Jurkat, Clone E6-1 (cell line): ENCODE measurements at regions not wholly inside any gene's neighbourhood (a gene's known extent, or its start where the extent isn't known, plus 50 kb on each side); places are given as distances from the start of the nearest gene placed in this dataset.
"Not testable (repeated sequence)": the region's sequence is repeated elsewhere in the genome, so short reads cannot be mapped to it uniquely, and the experiment has no call there.

ENCODE experiments used
- DNase-seq: peaks from one replicate; pipeline ENCODE4 v3.0.0-alpha.2; 2011; ENCODE audit warnings: low read depth, low spot score
- H3K4me3 ChIP-seq: 2 replicates; pipeline ENCODE4 v1.5.1; 2011; ENCODE audit warnings: mild to moderate bottlenecking, low read length, control low read depth, moderate library complexity

DNA sequence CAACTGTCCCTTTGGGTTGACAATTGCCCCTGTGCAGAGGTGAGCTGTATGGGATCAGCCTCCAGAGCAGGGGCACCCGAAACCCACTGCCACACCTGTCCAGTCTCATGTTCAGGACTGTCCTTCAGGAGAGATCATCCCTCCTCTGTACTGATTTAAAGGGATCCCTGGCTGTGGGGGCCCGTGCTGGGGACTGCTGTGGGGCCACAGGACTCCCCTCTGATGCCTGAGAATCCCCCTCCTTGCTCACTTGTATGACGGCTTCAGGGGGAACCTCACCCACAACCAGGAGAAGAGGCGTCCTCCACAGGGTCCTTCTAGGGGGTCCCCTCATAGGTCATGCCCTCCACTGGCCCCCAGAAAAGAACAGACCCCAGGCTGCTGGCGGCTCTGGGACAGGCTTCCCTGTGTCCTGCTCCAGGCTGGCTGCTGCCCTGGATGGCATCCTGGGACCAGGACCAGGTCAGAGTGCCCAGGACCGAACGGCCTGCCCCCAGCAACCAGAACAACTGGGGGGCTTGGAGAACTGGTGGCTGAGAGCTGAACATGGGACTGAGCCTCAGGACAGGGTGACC is 77.5 kb upstream of the ACTRT2 start:
- H3K4me3 ChIP-seq = no peak overlapping the region
- no peak for DNase-seq

DNA sequence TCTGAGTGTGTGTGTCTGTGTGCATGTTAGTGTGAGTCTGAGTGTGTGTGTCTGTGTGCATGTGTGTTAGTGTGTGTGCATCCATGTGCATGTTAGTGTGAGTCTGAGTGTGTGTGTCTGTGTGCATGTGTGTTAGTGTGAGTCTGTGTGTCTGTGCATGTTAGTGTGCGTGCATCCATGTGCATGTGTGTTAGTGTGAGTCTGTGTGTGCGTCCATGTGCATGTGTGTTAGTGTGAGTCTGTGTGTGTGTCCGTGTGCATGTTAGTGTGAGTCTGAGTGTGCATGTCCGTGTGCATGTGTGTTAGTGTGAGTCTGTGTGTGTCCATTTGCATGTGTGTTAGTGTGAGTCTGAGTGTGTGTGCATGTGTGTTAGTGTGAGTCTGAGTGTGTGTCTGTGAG is 76.6 kb upstream of the ACTRT2 start:
- no peak for DNase-seq
- no peak overlapping the region for H3K4me3 ChIP-seq

DNA sequence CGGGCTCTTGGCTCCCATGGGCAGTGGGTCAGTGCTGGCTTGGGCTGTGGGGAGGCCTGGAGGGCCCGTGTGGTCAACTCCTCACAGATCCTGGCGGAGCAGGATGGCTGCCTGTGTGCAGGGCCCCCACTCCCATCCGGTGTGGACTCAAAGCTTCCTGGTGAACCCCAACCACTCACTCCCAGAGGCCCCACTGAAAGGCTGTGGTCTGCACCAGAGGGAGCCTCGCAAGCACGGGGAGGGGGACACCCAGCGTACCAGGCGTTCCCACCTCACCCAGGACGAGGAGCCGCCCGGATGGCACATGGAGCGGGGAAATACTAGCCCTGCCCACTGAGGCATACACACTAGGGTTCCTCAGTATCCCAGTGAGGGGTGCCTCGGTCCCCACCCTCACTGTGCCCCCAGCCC is 75.4 kb upstream of the ACTRT2 start:
- no peak overlapping the region for H3K4me3 ChIP-seq
- no peak for DNase-seq

DNA sequence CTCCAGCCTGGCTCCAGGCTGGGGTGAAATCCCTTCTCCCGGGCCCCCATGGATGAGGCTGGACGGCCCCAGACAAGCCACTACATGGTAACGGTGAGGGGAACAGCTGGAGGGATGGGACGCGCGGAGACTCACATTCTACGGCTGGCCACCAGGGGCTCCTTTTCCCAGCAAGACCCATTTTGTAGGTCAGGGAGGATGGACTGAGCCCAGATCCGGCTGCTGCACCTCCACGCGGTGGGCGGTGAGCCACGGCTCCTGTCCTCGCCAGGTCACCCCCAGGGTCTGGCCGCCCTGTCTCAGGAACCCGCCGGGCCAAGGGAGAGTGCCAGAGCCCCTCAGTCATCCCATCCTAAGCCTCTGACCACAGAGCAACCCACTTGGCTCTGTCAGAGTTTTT is 75.0 kb upstream of the ACTRT2 start:
- no peak overlapping the region for H3K4me3 ChIP-seq
- DNase-seq = no peak

DNA sequence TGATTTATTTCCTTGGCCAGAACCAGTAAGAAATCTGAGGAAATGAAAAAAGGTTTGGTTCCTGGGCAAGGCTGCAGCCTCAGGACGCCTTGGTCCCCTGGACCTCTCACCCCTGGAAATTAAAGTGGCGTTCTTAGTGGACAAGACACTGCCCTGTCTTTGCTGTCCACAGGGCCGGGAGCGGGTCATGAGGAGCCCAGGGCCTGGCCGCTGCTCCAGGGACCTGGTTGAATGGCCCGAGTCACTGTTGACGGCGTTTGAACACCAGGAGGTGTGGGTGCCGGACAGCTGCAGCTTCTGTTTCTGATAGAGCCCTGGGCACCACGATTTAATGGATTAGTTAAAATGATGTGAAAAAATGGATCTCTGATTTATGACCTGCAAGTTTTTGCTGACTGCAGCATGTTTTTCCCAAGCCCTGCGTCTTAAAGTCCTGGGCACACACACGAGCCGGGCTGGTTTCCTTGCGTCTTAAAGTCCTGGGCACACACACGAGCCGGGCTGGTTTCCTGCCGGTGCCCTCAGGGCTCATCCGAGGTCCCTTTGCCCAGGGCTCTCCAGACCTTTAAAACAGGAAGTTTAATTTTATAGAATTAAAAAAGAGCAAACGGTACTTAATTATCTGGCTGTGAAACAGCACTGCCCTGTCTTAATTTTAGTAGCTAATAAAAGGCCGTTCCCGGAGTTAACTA is 74.1 kb upstream of the ACTRT2 start:
- no peak overlapping the region for H3K4me3 ChIP-seq
- DNase-seq = no peak

DNA sequence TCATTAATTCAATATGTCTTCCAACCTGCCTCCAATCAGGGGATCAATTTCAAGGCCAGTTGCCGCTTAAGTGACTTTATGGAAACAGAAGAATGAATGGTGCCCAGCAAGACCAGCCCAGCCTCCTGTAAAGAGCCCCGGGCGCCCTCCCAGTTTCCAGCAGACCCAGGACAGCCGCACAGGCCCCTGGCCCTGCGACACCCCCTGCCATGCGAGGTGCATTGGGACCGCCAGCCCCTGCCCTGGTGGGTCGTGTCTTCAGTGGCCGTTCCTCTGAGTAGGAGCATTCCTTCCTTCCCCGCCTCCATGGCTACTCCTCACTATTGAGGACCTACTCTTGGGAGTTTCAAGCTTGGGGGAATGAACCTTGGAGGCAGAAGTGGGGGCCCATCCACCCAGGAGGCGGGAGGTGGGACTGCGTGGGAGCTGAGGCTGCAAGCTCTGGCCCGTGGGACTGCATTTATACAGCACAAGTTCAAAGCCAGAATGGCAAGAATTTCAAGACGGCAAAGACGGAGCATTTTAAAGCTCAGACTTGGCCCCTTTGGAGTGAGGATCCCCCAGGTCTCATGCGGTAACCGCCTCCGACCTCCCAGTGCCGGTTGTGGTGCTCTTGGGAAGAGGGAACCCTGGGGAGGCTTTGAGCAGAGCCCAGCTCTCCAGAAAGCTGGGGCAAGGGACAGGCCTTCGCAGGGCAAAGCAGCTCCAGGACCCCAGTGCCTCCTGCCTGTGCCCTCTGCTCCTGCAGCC is 73.1 kb upstream of the ACTRT2 start:
- H3K4me3 ChIP-seq = no peak overlapping the region
- DNase-seq = no peak

DNA sequence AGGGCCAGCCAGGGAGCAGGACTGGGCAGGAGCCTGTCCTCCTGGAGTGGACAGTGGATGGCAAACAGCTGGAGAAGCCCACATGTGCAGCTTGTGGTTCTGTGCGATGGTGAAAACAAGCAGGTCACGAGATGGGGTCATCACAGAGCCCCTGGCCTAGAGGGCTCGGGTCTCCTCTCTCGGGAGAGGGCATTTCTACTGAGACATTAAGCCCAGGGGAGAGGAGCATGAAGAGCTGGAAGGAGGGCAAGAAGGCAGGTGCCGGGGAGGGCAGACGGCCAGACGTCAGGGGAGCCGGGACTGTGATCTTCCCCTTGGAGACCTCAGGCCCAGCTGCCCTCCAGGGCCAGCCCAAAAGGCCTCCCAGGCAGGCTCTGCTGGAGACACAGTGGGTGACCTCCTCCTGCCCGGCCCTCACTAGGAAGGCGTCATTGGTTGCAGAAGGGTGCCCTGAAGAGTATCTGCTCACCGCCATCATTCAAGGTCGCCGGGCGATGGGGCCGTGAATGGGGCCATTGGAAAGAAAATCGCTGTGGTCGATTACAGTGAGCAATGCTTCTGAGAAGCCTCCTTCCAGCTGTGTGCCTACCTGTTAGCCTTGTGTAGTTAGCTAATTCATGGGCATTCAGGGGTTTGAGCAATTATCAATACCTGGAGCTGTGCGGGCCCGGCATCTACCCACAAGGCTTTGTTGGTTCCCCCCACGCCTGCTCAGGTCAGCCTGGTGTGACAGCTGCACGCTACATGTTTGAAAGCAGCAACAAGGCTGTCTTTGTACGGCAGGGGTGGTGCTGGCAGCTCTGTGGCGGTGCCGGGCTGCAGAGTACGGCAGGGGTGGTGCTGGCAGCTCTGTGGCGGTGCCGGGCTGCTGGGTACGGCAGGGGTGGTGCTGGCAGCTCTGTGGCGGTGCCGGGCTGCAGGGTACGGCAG is 72.3 kb upstream of the ACTRT2 start:
- H3K4me3 ChIP-seq = no peak overlapping the region
- no peak for DNase-seq

DNA sequence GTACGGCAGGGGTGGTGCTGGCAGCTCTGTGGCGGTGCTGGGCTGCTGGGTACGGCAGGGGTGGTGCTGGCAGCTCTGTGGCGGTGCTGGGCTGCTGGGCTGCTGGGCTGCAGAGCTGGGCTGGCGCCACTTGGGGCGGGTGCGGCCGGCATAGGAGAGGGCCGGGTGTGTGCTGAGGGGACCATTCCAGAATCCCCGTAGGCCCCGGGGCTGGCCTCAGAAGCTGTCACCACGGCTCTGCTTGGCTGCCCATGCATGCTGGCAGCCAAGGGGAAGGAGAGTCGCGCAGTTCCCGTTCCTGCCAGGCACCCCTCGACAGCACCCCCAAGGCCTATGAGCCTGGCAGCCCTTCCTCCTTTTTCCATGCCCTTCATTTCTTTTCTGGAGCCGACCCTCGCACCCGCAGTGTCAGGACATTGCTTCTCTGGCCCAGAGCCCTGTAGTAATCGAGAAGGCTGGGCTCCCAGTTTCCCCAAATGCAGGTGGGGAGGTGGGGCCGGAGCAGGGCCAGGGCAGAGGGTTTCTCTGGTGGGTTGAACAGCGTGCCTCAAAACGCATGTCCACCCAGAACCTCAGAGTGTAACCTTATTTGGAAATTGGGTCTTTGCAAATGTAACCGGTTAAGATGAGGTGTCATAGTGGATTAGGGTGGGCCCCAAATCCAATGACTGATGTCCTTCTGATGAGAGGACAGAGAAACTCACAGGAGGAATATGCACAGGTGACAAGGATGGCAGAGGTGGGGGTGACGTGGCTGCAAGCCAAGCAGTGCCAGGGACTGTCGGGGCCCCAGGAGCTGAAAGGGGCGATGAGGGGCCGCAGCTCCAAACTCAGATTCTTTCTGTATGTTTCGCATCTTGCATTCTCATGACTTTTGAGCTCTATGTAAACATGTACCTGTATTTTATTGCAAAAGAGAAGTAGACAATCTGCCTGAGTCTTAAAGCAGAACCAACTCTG is 71.0 kb upstream of the ACTRT2 start:
- DNase-seq = no peak

DNA sequence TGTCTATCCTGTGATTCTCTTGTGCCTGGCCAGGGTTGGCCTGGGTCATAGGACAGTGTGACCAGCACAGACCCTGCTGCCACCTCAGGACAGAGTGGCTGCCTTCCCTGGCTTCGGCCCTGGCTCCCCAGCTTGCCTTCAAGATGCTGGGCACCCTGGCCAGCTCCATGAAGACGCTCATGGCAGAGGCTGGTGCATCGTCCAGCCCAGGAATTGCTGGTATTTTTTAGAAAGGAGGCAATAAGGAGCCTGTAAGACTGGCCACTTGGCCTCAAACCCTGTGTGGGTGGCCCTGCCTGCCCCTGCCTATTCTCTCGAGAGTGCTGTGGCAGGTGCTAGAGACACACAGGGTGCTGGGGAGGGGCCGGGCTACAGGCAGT is 70.4 kb upstream of the ACTRT2 start:
- DNase-seq = no peak

More for the DNA sequence above, 71.0 kb upstream of the ACTRT2 start:
- H3K4me3 ChIP-seq = no peak overlapping the region

DNA sequence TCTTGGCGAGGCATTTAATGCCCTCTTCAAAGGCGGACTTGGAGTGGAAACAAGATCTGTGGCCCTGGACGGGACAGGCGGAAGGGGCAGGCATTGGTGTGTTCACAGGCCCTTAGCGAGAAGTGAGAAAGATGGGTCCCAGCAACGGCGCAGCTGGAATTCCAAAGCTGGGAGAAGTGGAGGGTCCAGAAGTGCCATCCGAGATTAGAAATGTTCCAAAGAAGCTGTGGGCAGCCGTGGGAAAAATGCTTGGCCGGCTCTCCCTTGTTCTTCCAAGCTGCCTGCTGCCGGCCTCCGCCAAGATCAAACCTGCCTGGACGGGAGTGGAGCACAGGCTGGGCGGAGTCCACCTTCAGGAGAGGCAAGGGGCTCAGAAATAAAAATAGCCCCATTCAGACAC is 69.4 kb upstream of the ACTRT2 start:
- no peak for DNase-seq
- H3K4me3 ChIP-seq = no peak overlapping the region

More for the DNA sequence above, 70.4 kb upstream of the ACTRT2 start:
- H3K4me3 ChIP-seq = no peak overlapping the region

DNA sequence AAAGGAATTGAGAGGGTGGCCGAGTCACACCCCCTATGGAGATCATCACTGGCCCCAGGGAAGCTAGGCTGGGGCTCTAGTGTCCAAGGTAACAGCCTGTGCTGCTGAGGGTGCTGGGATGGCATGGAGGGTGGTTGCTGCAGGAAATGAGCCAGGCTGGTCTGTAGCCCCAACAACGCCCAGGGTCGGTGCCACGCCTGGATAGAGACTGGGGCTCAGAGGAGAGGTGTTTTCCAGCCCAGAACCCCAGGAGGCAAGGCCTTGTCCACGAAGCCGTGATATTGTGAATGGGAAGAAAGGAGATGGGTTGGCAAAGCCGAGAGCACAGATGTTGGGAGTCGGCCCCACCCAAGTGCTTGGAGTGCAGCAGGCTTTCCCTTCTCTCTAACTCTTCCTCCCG is 68.9 kb upstream of the ACTRT2 start:
- H3K4me3 ChIP-seq = no peak overlapping the region
- DNase-seq = no peak

DNA sequence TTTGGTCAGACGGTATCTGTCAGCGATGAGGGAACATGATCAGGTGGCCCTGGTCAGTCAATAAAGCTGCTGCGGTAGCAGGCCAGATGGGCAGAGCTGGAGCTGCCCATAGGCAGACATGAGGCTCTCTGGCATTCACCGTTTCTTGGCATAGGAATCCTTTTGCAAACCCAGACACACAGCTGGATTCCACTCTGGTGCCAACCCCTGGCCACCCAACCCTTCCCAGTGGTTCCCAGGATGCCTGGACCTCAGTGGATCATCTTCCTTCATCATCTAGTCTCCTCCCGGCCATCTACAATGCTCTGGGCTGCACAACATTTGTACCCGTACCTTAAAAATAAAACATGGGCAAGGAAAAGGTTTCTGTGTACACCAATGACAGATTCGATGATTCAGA is 68.3 kb upstream of the ACTRT2 start:
- no peak for DNase-seq
- H3K4me3 ChIP-seq = no peak overlapping the region

DNA sequence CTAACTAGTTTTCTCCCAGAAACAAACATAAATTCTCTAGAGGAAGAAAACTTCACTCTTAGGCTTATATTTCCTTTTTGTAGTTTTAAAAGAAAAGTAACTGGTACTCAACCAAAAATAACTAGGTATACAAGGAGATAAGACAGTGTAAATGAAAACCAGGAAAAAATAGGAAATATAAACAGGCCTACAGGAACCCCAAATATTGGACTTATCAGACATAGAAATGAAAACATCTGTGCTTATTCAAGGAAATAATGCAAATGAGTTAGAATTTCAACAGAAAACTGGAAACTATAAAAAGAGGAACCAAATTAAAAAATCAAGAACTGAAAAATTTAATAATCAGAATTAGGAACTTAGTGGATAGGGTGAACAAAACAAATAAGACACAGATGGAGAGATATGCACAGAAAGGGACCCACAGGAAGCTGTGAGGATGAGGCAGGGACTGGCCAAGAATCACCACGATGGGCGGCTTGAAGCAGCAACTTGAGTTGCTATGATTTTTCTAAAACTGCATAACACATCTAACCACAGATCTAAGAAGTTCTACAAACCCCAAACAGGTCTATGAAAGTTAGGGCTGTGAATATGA is 67.5 kb upstream of the ACTRT2 start:
- no peak overlapping the region for H3K4me3 ChIP-seq
- DNase-seq = no peak

DNA sequence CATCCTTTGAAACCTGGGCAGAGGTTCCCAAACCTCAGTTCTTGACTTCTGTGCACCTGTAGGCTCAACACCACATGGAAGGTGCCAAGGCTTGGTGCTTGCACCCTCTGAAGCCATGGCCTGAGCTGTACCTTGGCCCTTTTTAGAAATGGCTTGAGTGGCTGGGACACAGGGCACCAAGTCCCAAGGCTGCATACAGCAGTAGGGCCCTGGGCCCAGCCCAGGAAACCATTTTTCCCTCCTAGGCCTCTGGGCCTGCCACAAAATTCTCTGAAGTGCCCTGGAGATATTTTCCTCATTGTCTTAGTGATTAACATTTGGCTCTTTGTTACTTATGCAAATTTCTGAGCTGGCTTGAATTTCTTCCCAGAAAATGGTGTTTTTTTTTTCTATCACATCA is 65.6 kb upstream of the ACTRT2 start:
- no peak for DNase-seq
- no peak overlapping the region for H3K4me3 ChIP-seq

DNA sequence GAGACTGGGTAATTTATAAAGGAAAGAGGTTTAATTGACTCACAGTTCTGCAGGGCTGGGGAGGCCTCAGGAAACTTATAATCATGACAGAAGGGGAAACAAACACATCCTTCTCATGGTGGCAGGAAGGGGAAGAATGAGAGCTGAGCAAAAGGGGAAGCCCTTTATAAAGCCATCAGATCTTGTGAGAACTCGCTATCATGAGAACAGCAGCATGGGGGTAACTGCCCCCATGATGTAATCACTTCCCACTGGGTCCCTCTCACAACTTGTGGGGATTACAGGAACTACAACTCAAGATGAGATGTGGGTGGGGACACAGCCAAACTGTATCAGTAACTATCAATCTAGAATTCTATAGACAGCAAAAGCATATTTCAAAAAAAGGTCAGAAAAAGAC is 64.7 kb upstream of the ACTRT2 start:
- no peak overlapping the region for H3K4me3 ChIP-seq
- no peak for DNase-seq

DNA sequence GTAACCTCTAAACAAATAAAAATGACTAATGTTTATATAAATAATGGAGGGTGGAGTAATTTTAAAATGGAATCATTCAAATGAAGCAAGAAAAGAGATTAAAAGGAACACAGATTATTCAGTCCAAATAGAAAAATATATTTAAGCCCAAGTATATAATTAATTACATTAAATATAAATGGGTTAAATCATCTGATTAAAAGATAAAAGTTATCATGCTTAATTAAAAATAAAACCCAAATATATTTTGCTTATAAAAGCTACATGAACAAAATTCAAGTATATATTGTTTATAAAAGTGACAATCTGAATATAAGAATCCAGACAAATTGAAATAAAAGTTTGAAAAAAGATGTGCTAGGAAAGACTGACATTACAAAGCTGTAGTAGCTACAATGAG is 63.9 kb upstream of the ACTRT2 start:
- no peak overlapping the region for H3K4me3 ChIP-seq
- DNase-seq = no peak

DNA sequence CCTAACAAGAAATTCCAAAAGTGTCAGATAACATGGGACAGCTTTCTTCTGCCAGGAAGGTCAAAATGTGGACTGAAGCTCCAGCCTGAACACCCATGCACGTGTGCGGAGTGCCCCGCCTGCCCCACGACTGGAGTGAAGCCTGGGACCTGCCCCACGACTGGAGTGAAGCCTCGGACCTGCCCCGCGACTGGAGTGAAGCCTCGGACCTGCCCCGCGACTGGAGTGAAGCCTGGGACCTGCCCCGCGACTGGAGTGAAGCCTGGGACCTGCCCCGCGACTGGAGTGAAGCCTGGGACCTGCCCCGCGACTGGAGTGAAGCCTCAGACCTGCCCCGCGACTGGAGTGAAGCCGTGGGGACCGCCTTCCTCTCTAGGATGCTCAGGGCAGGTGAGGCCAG is 61.4 kb upstream of the ACTRT2 start:
- not testable (repeated sequence) for H3K4me3 ChIP-seq, DNase-seq

DNA sequence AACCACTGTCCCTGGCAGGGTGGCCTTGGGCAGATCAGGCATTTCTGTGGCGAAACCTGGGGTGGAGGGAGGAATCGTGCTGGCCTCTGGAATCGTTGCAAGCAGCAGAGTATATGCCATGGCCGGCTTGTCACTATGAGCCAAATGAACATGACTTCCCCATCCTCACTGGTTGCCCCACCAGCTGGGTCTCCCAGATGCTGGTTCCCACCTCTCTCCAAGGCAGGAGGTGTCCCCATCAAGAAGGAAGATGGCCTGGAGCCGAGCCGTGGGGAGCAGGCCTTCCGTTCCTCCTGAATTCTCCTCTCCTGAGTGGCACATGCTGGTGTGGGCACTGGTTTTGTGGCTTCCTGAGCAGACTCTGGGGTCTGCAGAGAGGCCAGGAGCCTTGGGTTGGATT is 60.2 kb upstream of the ACTRT2 start:
- DNase-seq = no peak
- H3K4me3 ChIP-seq = no peak overlapping the region
